WTC11 (cell line): ENCODE measurements at regions not wholly inside any gene's neighbourhood (a gene's known extent, or its start where the extent isn't known, plus 50 kb on each side); places are given as distances from the start of the nearest gene placed in this dataset.

ENCODE experiments used
- CREB1 ChIP-seq: sonication (generic); formaldehyde crosslinking; IDR thresholded peaks from 2 replicates; pipeline ENCODE4 v1.8.0; 2023; ENCODE audit warnings: mild to moderate bottlenecking, missing genetic modification reagents
- CTCF ChIP-seq: fragments of 200-600 bp; IDR thresholded peaks from 2 replicates; pipeline ENCODE4 v1.8.0; 2022; ENCODE audit warnings: antibody characterized with exemption
- FOXJ3 ChIP-seq: sonication (generic); formaldehyde crosslinking; IDR thresholded peaks from 2 replicates; pipeline ENCODE4 v1.9.0; 2021; ENCODE audit warnings: missing genetic modification reagents, mild to moderate bottlenecking, borderline replicate concordance
- IRF2 ChIP-seq: sonication (generic); formaldehyde crosslinking; IDR thresholded peaks from 2 replicates; pipeline ENCODE4 v1.8.0; 2022; ENCODE audit warnings: low read depth, missing genetic modification reagents, borderline replicate concordance
- KAT7 ChIP-seq: sonication (generic); formaldehyde crosslinking; IDR thresholded peaks from 2 replicates; pipeline ENCODE4 v1.8.1; 2023; ENCODE audit warnings: missing genetic modification reagents, mild to moderate bottlenecking, borderline replicate concordance
- NFYB ChIP-seq: sonication (generic); formaldehyde crosslinking; conservative IDR thresholded peaks from 2 replicates; pipeline ENCODE4 v1.8.0; 2022; ENCODE audit warnings: low read depth, missing genetic modification reagents
- PRDM15 ChIP-seq: sonication (generic); formaldehyde crosslinking; IDR thresholded peaks from 2 replicates; pipeline ENCODE4 v1.8.0; 2022; ENCODE audit warnings: missing genetic modification reagents
- TP53 ChIP-seq: sonication (generic); formaldehyde crosslinking; IDR thresholded peaks from 2 replicates; pipeline ENCODE4 v1.8.1; 2023; ENCODE audit warnings: mild to moderate bottlenecking, missing genetic modification reagents
- ZBTB43 ChIP-seq: sonication (generic); formaldehyde crosslinking; IDR thresholded peaks from 2 replicates; pipeline ENCODE4 v1.8.1; 2023; ENCODE audit warnings: mild to moderate bottlenecking, missing genetic modification reagents
- ZNF232 ChIP-seq: sonication (generic); formaldehyde crosslinking; IDR thresholded peaks from 2 replicates; pipeline ENCODE4 v1.8.0; 2022; ENCODE audit warnings: mild to moderate bottlenecking, missing genetic modification reagents
- TF ChIP-seq, protein P1 (sequence below): sonication (generic); formaldehyde crosslinking; IDR thresholded peaks from 2 replicates; pipeline ENCODE4 v1.8.0; 2022; ENCODE audit warnings: mild to moderate bottlenecking, missing genetic modification reagents
- TF ChIP-seq, protein P2 (sequence below): sonication (generic); formaldehyde crosslinking; IDR thresholded peaks from 2 replicates; pipeline ENCODE4 v1.8.0; 2022; ENCODE audit warnings: mild to moderate bottlenecking, missing genetic modification reagents

DNA sequence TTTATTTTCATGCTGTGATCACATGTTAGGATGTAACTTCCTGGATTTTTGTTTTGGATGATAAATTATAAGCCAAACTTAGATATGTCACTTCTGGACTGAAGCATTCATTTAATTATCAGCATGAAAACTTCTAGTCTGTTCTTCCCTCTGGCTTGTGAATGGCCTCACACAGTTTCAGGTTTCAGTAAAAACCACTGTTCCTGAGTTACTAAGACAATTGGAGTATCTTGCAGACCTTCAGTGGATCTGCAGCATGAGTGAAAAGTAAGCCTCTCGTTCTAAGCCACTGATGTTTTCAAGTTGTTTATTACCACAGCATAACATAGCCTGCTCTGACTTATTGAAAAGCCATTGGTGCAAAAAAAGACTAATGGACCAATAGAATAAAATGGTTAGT is 55.3 kb upstream of the RGS21 start:
- TF ChIP-seq CTCF (no peak), FOXJ3 (CRISPR knock-in tag) (no peak), TP53 (CRISPR knock-in tag) (no peak), PRDM15 (CRISPR knock-in tag) (no peak), ZBTB43 (no peak), CREB1 (CRISPR knock-in tag) (no peak), NFYB (CRISPR knock-in tag) (no peak), ZNF232 (CRISPR knock-in tag) (no peak), IRF2 (no peak), KAT7 (no peak)
- TF ChIP-seq, protein P1, sequence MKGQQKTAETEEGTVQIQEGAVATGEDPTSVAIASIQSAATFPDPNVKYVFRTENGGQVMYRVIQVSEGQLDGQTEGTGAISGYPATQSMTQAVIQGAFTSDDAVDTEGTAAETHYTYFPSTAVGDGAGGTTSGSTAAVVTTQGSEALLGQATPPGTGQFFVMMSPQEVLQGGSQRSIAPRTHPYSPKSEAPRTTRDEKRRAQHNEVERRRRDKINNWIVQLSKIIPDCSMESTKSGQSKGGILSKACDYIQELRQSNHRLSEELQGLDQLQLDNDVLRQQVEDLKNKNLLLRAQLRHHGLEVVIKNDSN (CRISPR knock-in tag), result no peak
- TF ChIP-seq, protein P2, sequence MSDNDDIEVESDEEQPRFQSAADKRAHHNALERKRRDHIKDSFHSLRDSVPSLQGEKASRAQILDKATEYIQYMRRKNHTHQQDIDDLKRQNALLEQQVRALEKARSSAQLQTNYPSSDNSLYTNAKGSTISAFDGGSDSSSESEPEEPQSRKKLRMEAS (CRISPR knock-in tag), result no peak
